Loucy (cell line): ENCODE measurements at regions not wholly inside any gene's neighbourhood (a gene's known extent, or its start where the extent isn't known, plus 50 kb on each side); places are given as distances from the start of the nearest gene placed in this dataset.

ENCODE experiments used
- CTCF ChIP-seq: fragments of 200-600 bp; sonication (generic); conservative IDR thresholded peaks from 2 replicates; pipeline ENCODE4 v1.5.1; 2014; ENCODE audit warnings: mild to moderate bottlenecking, antibody characterized with exemption, low read length
- EZH2phosphoT487 ChIP-seq: fragments of 200-600 bp; IDR thresholded peaks from 2 replicates; pipeline ENCODE4 v1.6.1; 2018; ENCODE audit warnings: antibody characterized with exemption, mild to moderate bottlenecking, moderate library complexity, borderline replicate concordance

- TF ChIP-seq CTCF (no peak), EZH2phosphoT487 (no peak)
Measured at GRCh38 chr18:39039813-39040212, 1474.2 kb upstream of the CELF4 start.
